ENCODE measurements at regions not wholly inside any gene's neighbourhood (a gene's known extent, or its start where the extent isn't known, plus 50 kb on each side); places are given as distances from the start of the nearest gene placed in this dataset.

GRCh38 chr5:52554293-52554692 lies 233.4 kb upstream of the ITGA1 start:
- TF ChIP-seq CTCF (IDR thresholded peaks at IDR 0.05; ENCODE audit: low read depth, low read length, poor library complexity, severe bottlenecking) (no peak), EZH2phosphoT487 (IDR thresholded peaks at IDR 0.05; ENCODE audit: borderline replicate concordance, low read length) (no peak)

Measured in DOHH2 (cell line).